AG10803 (cell line): ENCODE measurements at regions not wholly inside any gene's neighbourhood (a gene's known extent, or its start where the extent isn't known, plus 50 kb on each side); places are given as distances from the start of the nearest gene placed in this dataset.

ENCODE experiments used
- DNase-seq: peaks from one replicate; pipeline ENCODE4 v3.0.0; 2010; ENCODE audit warnings: low read depth
- H3K4me3 ChIP-seq: 2 replicates; pipeline ENCODE4 v1.5.1; 2011; ENCODE audit warnings: mild to moderate bottlenecking, low read length, control low read depth
- TF ChIP-seq, protein P1 (sequence below): conservative IDR thresholded peaks from 2 replicates; pipeline ENCODE4 v1.5.1; 2011; ENCODE audit warnings: mild to moderate bottlenecking, low read length, control low read depth, inconsistent platforms

DNA sequence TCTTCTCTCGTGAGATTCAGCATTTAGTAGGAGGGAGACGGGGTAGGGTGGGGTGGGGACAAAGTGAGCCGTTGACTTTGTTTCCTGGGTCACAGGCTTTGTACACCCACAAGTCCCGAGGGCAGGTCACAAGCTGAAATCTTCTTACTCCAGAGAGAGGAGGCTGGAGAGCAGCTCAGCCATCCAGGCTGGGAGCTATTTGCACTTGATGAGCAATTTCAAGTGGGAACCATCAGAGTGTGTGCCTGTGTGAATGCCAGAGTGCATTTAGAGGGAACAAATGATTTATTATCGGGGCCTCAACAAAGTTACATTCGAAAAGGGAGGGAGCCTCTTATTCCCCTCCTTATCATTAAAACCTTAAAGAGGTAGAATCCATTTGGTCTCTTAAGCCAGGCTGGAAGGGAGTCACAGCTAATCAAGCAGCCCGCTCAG is 155.7 kb upstream of the JARID2 start:
- no peak for DNase-seq
- TF ChIP-seq, protein P1, sequence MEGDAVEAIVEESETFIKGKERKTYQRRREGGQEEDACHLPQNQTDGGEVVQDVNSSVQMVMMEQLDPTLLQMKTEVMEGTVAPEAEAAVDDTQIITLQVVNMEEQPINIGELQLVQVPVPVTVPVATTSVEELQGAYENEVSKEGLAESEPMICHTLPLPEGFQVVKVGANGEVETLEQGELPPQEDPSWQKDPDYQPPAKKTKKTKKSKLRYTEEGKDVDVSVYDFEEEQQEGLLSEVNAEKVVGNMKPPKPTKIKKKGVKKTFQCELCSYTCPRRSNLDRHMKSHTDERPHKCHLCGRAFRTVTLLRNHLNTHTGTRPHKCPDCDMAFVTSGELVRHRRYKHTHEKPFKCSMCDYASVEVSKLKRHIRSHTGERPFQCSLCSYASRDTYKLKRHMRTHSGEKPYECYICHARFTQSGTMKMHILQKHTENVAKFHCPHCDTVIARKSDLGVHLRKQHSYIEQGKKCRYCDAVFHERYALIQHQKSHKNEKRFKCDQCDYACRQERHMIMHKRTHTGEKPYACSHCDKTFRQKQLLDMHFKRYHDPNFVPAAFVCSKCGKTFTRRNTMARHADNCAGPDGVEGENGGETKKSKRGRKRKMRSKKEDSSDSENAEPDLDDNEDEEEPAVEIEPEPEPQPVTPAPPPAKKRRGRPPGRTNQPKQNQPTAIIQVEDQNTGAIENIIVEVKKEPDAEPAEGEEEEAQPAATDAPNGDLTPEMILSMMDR, result no peak
- no peak overlapping the region for H3K4me3 ChIP-seq

DNA sequence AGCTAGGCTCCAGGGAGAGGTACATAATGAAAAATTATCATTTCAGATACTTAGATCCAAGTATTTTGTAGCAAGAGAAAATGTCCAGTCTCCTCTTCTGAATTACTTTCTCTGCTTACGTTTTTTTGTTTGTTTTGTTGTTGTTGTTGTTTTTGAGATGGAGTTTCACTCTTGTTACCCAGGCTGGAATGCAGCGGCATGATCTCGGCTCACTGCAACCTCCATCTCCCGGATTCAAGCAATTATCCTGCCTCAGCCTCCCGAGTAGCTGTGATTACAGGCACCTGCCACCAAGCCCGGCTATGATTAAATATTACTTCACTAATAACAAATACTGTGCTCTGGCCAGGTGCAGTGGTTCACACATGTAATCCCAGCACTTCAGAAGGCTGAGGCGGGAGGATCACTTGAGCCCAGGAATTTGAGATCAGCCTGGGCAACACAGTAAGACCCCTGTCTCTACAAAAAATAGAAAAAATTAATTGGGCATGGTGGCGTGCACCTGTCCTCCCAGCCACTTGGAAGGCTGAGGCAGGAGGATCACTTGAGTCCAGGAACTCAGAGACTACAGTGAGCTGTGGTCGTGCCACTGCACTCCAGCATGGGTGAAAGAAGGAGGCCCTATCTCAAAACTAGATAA is 155.0 kb upstream of the JARID2 start:
- no peak for DNase-seq
- TF ChIP-seq, protein P1, result no peak
- no peak overlapping the region for H3K4me3 ChIP-seq

DNA sequence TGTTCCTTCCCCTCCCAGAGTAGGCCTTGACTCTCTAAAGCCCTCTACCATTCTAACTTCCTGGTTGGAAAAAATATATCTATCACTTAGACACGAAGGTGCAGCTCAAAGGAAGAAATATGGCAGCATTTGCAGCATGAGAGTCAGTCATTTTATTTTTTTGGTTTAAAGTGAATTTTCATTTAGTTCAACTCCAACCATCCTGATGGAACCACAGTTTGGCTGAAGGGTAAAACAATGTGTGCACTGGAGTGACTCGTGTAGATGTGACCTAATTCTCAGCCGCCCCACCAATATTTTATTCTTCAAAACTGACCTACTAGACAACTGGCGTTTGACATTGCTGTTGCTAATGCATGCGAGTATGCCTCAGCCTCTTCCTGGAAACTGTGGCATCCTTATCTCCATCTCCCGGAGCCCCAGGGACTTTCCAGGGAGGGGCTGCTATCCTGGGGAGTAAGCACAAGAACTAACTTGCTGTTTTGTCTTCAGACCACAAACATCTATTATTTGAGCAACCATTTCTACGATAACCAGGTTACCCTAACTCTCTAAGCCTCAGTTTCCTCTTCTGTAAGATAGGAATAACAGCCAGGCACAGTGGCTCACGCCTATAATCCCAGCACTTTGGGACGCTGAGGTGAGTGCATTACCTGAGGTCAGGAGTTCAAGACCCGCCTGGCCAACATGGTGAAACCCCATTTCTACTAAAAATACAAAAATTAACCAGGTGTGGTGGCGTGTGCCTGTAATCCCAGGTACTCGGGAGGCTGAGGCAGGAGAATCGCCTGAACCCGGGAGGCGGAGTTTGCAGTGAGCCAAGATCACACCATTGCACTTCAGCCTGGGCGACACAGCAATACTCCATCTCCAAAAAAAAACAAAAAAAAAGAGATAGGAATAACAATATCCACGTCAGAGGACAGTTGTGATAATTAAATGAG is 148.7 kb upstream of the JARID2 start:
- TF ChIP-seq, protein P1, result no peak
- no peak for DNase-seq
- no peak overlapping the region for H3K4me3 ChIP-seq

DNA sequence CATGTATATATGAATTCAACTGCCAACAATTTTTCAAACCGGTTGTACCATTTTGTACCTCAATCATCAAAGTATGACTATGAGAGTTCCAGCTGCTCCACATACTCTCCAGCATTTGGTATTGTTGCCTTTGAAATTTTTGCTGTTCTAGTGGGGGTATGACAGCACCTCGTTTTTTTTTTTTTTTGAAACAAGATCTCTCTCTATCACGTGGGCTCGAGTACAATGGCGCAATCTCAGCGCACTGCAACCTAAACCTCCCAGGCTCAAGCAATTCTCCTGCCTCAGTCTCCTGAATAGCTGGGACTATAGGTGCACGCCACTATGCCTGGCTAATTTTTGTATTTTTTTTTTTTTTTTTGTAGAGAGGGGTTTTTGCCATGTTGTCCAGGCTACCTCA is 144.7 kb upstream of the JARID2 start:
- TF ChIP-seq, protein P1, result no peak
- no peak overlapping the region for H3K4me3 ChIP-seq
- no peak for DNase-seq

DNA sequence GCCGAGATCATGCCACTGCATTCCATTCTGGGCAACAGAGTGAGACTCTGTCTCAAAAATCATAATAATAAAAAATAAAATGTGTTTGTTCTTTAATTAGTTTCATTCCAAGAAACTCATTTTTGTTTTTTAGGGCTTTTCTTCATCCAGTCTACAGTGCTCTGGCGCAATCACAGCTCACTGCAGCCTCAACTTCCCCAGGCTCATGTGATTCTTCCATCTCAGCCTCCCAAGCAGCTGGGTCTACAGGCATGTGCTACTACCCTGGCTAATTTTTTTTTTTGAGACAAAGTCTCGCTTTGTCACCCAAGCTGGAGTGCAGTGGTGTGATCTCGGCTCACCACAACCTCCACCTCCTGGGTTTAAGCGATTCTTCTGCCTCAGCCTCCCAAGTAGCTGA is 143.6 kb upstream of the JARID2 start:
- DNase-seq, result no peak
- TF ChIP-seq, protein P1, result no peak

DNA sequence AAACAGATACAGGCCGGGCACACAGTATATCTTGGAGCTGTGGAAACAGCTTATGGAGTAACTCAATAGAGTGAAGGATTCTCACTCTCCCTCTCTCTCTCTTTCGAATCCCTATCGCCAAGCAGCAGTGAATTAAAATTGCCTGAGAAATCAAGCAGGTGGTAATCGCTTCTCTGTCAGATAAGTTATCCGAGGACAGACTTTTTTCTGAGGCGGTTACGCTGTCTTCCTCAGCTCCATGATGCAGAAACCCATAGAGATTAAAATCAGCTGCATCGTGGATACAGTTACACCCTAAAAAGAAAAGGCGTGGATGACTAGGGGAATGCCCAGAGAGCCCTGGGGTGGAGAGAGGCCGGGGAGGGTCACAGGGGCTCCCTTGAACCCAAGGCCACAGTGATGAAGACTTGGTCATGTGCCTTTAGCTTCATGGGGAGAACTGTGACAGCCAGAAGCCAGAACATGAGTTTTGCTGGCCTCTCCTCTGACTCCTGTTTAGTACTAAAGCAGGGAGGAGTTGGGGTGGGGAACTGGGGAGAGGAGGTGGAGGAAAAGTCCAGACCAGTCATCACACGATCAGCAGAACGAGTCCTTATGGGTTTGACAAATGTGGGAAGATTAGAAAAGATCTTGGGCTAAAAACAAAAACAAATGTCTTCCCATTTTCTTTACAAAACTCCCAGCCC is 138.8 kb upstream of the JARID2 start:
- TF ChIP-seq, protein P1, result no peak
- no peak overlapping the region for H3K4me3 ChIP-seq
- no peak for DNase-seq

More for the DNA sequence above, 143.6 kb upstream of the JARID2 start:
- H3K4me3 ChIP-seq, result no peak overlapping the region
